ENCODE measurements at regions not wholly inside any gene's neighbourhood (a gene's known extent, or its start where the extent isn't known, plus 50 kb on each side); places are given as distances from the start of the nearest gene placed in this dataset.
"Not testable (repeated sequence)": the region's sequence is repeated elsewhere in the genome, so short reads cannot be mapped to it uniquely, and the experiment has no call there.

GRCh38 chr6:86412057-86412456 is 525.3 kb upstream of the HTR1E start:
- no peaks in the 10 kb centered on the region for H3K36me3 ChIP-seq (ENCODE audit: control insufficient read depth in 3 of 3, insufficient read depth in 2 of 3, low read depth in 1 of 3, low read length in 3 of 3)

GRCh38 chr6:86407128-86407527 is 530.2 kb upstream of the HTR1E start:
- no peak overlapping the region for H3K27ac ChIP-seq (ENCODE audit: low read depth in 1 of 3, low read length in 2 of 3)
- H3K27me3 ChIP-seq (ENCODE audit: control insufficient read depth in 3 of 3, insufficient read depth in 3 of 3, low read length in 3 of 3) = no peaks in the 10 kb centered on the region
- no peak overlapping the region for H3K4me3 ChIP-seq (ENCODE audit: low read depth in 1 of 3, low read length in 3 of 3)
- DNase-seq (no peak), FAIRE-seq (no peak)
- H3K36me3 ChIP-seq (ENCODE audit: control insufficient read depth in 3 of 3, insufficient read depth in 2 of 3, low read depth in 1 of 3, low read length in 3 of 3) = no peaks in the 10 kb centered on the region
- H3K4me1 ChIP-seq (ENCODE audit: control insufficient read depth in 3 of 3, insufficient read depth in 2 of 3, low read depth in 1 of 3, low read length in 2 of 3) = no peaks in the 10 kb centered on the region
- WGBS, 3 donors = 45 to 69% (median 60%) methylated on average over 2 of the region's 2 CpGs
- H3K9me3 ChIP-seq (ENCODE audit: control insufficient read depth in 2 of 2, insufficient read depth in 1 of 2, low read depth in 1 of 2, low read length in 1 of 2) = peaks cover 0 to 2% of the 10 kb centered on the region in 2 donors

More at GRCh38 chr6:86412057-86412456, 525.3 kb upstream of the HTR1E start:
- Histone ChIP-seq H3K9me3 (ENCODE audit: control insufficient read depth in 2 of 2, insufficient read depth in 1 of 2, low read depth in 1 of 2, low read length in 1 of 2) (peaks cover 0 to 2% of the 10 kb centered on the region in 2 donors), H3K4me3 (ENCODE audit: low read depth in 1 of 3, low read length in 3 of 3) (no peak overlapping the region), H3K27ac (ENCODE audit: low read depth in 1 of 3, low read length in 2 of 3) (no peak overlapping the region), H3K4me1 (ENCODE audit: control insufficient read depth in 3 of 3, insufficient read depth in 2 of 3, low read depth in 1 of 3, low read length in 2 of 3) (no peaks in the 10 kb centered on the region), H3K27me3 (ENCODE audit: control insufficient read depth in 3 of 3, insufficient read depth in 3 of 3, low read length in 3 of 3) (no peaks in the 10 kb centered on the region)
- WGBS, 3 donors = 86 to 93% (median 92%) methylated on average over 2 of the region's 2 CpGs
- DNase-seq (no peak), FAIRE-seq (no peak)

DNA sequence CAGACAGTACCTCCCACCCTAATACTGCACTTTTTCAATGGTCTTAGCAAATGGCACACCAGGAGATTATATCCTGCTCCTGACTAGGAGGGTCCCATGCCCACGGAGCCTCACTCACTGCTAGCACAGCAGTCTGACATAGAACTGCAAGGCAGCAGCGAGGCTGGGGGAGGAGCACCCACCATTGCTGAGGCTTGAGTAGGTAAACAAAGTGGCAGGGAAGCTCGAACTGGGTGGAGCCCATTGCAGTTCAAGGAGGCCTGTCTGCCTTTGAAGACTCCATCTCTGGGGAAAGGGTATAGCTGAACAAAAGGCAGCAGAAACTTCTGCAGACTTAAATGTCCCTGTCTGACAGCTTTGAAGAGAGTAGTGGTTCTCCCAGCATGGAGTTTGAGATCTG is 544.5 kb upstream of the HTR1E start:
- DNase-seq; H3K27me3 ChIP-seq (ENCODE audit: control insufficient read depth in 3 of 3, insufficient read depth in 3 of 3, low read length in 3 of 3); FAIRE-seq; H3K4me3 ChIP-seq (ENCODE audit: low read depth in 1 of 3, low read length in 3 of 3); H3K4me1 ChIP-seq (ENCODE audit: control insufficient read depth in 3 of 3, insufficient read depth in 2 of 3, low read depth in 1 of 3, low read length in 2 of 3); H3K27ac ChIP-seq (ENCODE audit: low read depth in 1 of 3, low read length in 2 of 3); H3K36me3 ChIP-seq (ENCODE audit: control insufficient read depth in 3 of 3, insufficient read depth in 2 of 3, low read depth in 1 of 3, low read length in 3 of 3): not testable (repeated sequence)
- peaks cover 0 to 14% of the 10 kb centered on the region in 2 donors for H3K9me3 ChIP-seq (ENCODE audit: control insufficient read depth in 2 of 2, insufficient read depth in 1 of 2, low read depth in 1 of 2, low read length in 1 of 2)
- 61 to 81% (median 70%) methylated on average over 3 of the region's 3 CpGs for WGBS, 3 donors

- WGBS, 3 donors = 86 to 89% (median 87%) methylated on average over 3 of the region's 3 CpGs
- no peak overlapping the region for H3K4me3 ChIP-seq (ENCODE audit: low read depth in 1 of 3, low read length in 3 of 3)
- FAIRE-seq (no peak), DNase-seq (no peak)
- peaks cover 0 to 1% of the 10 kb centered on the region in 2 donors for H3K9me3 ChIP-seq (ENCODE audit: control insufficient read depth in 2 of 2, insufficient read depth in 1 of 2, low read depth in 1 of 2, low read length in 1 of 2)
- no peaks in the 10 kb centered on the region for H3K36me3 ChIP-seq (ENCODE audit: control insufficient read depth in 3 of 3, insufficient read depth in 2 of 3, low read depth in 1 of 3, low read length in 3 of 3)
- H3K27ac ChIP-seq (ENCODE audit: low read depth in 1 of 3, low read length in 2 of 3) = no peak overlapping the region
- H3K4me1 ChIP-seq (ENCODE audit: control insufficient read depth in 3 of 3, insufficient read depth in 2 of 3, low read depth in 1 of 3, low read length in 2 of 3) = no peaks in the 10 kb centered on the region
- H3K27me3 ChIP-seq (ENCODE audit: control insufficient read depth in 3 of 3, insufficient read depth in 3 of 3, low read length in 3 of 3) = no peaks in the 10 kb centered on the region
Measured at GRCh38 chr6:86380571-86381125, 556.7 kb upstream of the HTR1E start.

GRCh38 chr6:86357877-86358276 is 579.5 kb upstream of the HTR1E start:
- WGBS, 3 donors = 63 to 73% (median 67%) methylated on average over 4 of the region's 4 CpGs
- Histone ChIP-seq H3K4me1 (ENCODE audit: control insufficient read depth in 3 of 3, insufficient read depth in 2 of 3, low read depth in 1 of 3, low read length in 2 of 3) (no peaks in the 10 kb centered on the region), H3K27me3 (ENCODE audit: control insufficient read depth in 3 of 3, insufficient read depth in 3 of 3, low read length in 3 of 3) (no peaks in the 10 kb centered on the region), H3K9me3 (ENCODE audit: control insufficient read depth in 2 of 2, insufficient read depth in 1 of 2, low read depth in 1 of 2, low read length in 1 of 2) (no peaks in the 10 kb centered on the region), H3K36me3 (ENCODE audit: control insufficient read depth in 3 of 3, insufficient read depth in 2 of 3, low read depth in 1 of 3, low read length in 3 of 3) (no peaks in the 10 kb centered on the region), H3K4me3 (ENCODE audit: low read depth in 1 of 3, low read length in 3 of 3) (no peak overlapping the region), H3K27ac (ENCODE audit: low read depth in 1 of 3, low read length in 2 of 3) (no peak overlapping the region)
- no peak for FAIRE-seq
- DNase-seq = no peak

DNA sequence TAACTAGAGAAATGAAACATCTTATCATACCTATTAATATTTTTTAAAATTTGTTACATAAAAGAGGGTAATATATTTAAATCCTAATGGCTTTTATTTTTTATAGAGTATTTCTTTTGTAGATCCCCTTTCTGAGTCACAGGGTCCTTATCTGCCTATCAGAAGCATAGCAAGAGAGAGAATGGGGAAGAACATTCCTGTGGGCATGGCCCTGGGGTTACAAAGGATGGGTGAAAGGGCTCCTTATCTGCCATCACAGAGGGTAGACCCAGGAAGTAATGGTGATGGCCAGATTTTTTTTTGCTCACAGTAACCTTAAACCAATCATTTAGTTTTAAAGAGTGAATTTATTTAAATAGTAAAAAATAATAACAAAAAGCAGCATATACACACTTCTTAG is 582.1 kb upstream of the HTR1E start:
- H3K4me1 ChIP-seq (ENCODE audit: control insufficient read depth in 3 of 3, insufficient read depth in 2 of 3, low read depth in 1 of 3, low read length in 2 of 3) = no peaks in the 10 kb centered on the region
- H3K27ac ChIP-seq (ENCODE audit: low read depth in 1 of 3, low read length in 2 of 3) = no peak overlapping the region
- H3K4me3 ChIP-seq (ENCODE audit: low read depth in 1 of 3, low read length in 3 of 3) = no peak overlapping the region
- DNase-seq (no peak), FAIRE-seq (no peak)
- no peaks in the 10 kb centered on the region for H3K36me3 ChIP-seq (ENCODE audit: control insufficient read depth in 3 of 3, insufficient read depth in 2 of 3, low read depth in 1 of 3, low read length in 3 of 3)
- H3K9me3 ChIP-seq (ENCODE audit: control insufficient read depth in 2 of 2, insufficient read depth in 1 of 2, low read depth in 1 of 2, low read length in 1 of 2) = no peaks in the 10 kb centered on the region
- no peaks in the 10 kb centered on the region for H3K27me3 ChIP-seq (ENCODE audit: control insufficient read depth in 3 of 3, insufficient read depth in 3 of 3, low read length in 3 of 3)

DNA sequence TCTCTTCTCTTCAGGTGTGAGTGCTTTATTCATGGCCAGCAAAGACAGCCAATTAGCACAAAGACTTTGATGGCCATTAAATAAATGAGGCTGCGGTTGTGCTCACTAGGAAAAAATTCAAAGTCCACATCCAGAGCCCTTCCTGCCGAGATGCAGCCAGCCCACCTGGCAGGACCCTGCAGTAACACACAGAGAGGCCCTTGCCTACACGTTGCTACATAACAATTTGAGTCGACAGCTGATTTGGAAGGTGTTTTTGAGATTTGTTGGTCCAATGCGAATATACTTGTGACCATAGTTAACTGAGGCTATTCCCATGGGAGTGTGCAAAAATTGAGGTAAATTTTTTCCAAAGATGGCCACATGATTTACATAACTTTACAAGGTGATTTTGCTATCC is 605.4 kb upstream of the HTR1E start:
- no peaks in the 10 kb centered on the region for H3K36me3 ChIP-seq (ENCODE audit: control insufficient read depth in 3 of 3, insufficient read depth in 2 of 3, low read depth in 1 of 3, low read length in 3 of 3)
- FAIRE-seq (no peak), DNase-seq (no peak)
- no peaks in the 10 kb centered on the region for H3K4me1 ChIP-seq (ENCODE audit: control insufficient read depth in 3 of 3, insufficient read depth in 2 of 3, low read depth in 1 of 3, low read length in 2 of 3)
- H3K27ac ChIP-seq (ENCODE audit: low read depth in 1 of 3, low read length in 2 of 3) = no peak overlapping the region
- WGBS, 3 donors = 43 to 48% (median 45%) methylated on average over 5 of the region's 5 CpGs
- H3K27me3 ChIP-seq (ENCODE audit: control insufficient read depth in 3 of 3, insufficient read depth in 3 of 3, low read length in 3 of 3) = no peaks in the 10 kb centered on the region
- no peak overlapping the region for H3K4me3 ChIP-seq (ENCODE audit: low read depth in 1 of 3, low read length in 3 of 3)
- H3K9me3 ChIP-seq (ENCODE audit: control insufficient read depth in 2 of 2, insufficient read depth in 1 of 2, low read depth in 1 of 2, low read length in 1 of 2) = no peaks in the 10 kb centered on the region

DNA sequence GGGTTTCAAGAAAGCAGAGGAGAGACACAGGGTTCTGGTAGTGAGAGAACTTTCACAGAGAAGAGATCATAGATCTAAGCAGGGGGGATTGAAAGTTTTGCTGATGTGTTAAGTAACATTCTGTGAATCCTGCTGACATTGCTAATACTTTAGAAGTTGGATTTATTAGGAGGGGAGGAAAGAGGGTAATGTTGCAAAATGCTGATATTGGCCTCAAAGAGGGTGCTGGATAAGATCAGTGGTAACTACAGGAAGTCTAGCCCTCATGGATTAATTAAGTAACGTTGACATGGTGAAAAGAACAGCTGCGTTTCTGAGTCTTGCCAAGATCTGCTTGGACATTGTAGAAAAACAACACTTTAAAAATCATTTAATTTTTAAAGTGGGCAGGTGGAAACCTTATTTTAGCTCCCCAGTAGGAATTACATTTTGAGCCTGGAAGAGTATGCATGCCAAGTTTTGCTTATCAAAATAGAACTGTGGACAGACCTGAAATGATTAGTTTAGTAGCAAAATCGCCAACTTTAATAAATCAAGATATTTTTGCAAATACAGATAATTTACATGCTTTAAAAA is 606.0 kb upstream of the HTR1E start:
- no peak overlapping the region for H3K4me3 ChIP-seq (ENCODE audit: low read depth in 1 of 3, low read length in 3 of 3)
- no peak for FAIRE-seq

DNA sequence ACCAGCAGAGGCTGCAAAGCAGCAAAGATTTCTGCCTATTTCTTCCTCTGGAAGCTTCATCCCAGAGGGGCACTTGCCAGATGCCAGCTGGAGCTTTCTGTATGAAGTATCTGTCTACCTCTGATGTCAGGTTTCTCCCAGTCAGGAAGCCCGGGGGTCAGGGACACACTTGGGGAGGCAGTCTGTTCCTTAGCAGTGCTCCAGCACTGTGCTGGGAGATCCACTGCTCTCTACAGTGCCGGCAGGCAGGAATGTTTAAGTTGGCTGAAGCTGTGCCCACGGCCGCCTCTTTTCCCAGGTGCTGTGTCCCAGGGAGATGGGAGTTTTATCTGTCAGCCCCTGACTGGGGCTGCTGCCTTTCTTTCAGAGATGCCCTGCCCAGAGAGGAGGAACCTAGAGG is 631.1 kb upstream of the HTR1E start:
- FAIRE-seq (no peak), DNase-seq (no peak)
- no peak overlapping the region for H3K27ac ChIP-seq (ENCODE audit: low read depth in 1 of 3, low read length in 2 of 3)
- 68 to 78% (median 69%) methylated on average over 4 of the region's 4 CpGs for WGBS, 3 donors
- no peaks in the 10 kb centered on the region for H3K4me1 ChIP-seq (ENCODE audit: control insufficient read depth in 3 of 3, insufficient read depth in 2 of 3, low read depth in 1 of 3, low read length in 2 of 3)
- H3K27me3 ChIP-seq (ENCODE audit: control insufficient read depth in 3 of 3, insufficient read depth in 3 of 3, low read length in 3 of 3) = no peaks in the 10 kb centered on the region
- H3K36me3 ChIP-seq (ENCODE audit: control insufficient read depth in 3 of 3, insufficient read depth in 2 of 3, low read depth in 1 of 3, low read length in 3 of 3) = no peaks in the 10 kb centered on the region
- H3K4me3 ChIP-seq (ENCODE audit: low read depth in 1 of 3, low read length in 3 of 3) = no peak overlapping the region
- H3K9me3 ChIP-seq (ENCODE audit: control insufficient read depth in 2 of 2, insufficient read depth in 1 of 2, low read depth in 1 of 2, low read length in 1 of 2) = peaks cover 0 to 17% of the 10 kb centered on the region in 2 donors

More for the DNA sequence above, 606.0 kb upstream of the HTR1E start:
- no peak for DNase-seq
- WGBS, 3 donors = 31 to 51% (median 39%) methylated on average over 3 of the region's 3 CpGs
- Histone ChIP-seq H3K27ac (ENCODE audit: low read depth in 1 of 3, low read length in 2 of 3) (no peak overlapping the region), H3K36me3 (ENCODE audit: control insufficient read depth in 3 of 3, insufficient read depth in 2 of 3, low read depth in 1 of 3, low read length in 3 of 3) (no peaks in the 10 kb centered on the region), H3K9me3 (ENCODE audit: control insufficient read depth in 2 of 2, insufficient read depth in 1 of 2, low read depth in 1 of 2, low read length in 1 of 2) (no peaks in the 10 kb centered on the region), H3K4me1 (ENCODE audit: control insufficient read depth in 3 of 3, insufficient read depth in 2 of 3, low read depth in 1 of 3, low read length in 2 of 3) (no peaks in the 10 kb centered on the region), H3K27me3 (ENCODE audit: control insufficient read depth in 3 of 3, insufficient read depth in 3 of 3, low read length in 3 of 3) (no peaks in the 10 kb centered on the region)

Data from small intestine (tissue), 7 donors.